MV-4-11 (cell line): ENCODE measurements at regions not wholly inside any gene's neighbourhood (a gene's known extent, or its start where the extent isn't known, plus 50 kb on each side); places are given as distances from the start of the nearest gene placed in this dataset.
"Not testable (repeated sequence)": the region's sequence is repeated elsewhere in the genome, so short reads cannot be mapped to it uniquely, and the experiment has no call there.

ENCODE experiments used
- DNase-seq: peaks from one replicate; lab custom pipeline; 2025; lab: John Stamatoyannopoulos, UW

DNA sequence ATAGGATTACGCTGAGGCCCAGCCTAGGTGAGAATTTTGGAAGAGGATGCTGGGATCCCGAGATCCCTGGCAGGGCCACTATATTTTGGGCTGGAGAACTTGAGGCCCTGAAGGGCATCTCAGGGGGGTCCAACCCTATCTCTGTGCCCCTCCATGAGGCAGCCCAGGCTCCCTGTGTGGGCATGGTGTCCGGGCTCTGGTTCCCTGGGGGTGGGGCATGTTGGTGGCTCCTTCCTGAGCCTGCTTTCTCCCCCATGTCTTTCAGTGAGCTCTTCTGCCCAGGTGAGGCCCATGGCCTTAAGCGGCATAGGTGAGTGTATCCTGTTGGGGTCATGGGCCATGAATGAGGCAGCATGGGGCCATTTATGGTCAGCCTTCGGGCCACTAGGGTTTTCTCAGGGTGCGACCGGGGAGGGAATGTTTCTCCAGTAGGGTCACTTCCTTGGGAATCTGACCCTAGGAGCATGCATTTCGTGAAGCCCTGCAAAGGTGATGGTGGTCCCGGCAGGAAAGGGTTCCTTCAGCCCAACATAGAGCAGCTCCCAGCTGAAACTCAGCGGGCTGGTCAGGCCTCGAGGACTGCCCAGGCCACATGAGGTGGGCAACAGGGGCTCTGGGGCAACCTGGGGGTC lies 191.3 kb downstream of the UBE3A start:
- DNase-seq: no peak

DNA sequence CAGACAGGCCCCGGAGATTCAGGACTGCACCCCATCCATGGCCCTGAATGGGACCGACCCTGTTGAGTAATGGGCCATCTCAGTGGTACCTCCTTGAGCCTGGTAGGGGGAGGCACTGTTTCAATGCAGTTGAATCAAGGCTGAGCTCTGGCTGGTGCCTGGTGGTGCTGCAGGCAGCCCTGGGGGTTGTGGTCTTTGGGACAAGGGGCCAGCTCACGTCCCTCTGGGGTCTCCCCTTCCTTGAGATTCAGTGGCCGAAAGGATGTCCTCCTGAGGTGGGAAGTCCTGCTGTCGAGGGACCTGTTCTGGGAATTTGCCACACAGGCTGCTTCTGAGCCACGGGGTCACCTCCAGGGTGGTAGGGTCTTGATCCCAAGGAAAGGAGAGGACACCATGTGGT lies 190.7 kb downstream of the UBE3A start:
- DNase-seq: not testable (repeated sequence)

DNA sequence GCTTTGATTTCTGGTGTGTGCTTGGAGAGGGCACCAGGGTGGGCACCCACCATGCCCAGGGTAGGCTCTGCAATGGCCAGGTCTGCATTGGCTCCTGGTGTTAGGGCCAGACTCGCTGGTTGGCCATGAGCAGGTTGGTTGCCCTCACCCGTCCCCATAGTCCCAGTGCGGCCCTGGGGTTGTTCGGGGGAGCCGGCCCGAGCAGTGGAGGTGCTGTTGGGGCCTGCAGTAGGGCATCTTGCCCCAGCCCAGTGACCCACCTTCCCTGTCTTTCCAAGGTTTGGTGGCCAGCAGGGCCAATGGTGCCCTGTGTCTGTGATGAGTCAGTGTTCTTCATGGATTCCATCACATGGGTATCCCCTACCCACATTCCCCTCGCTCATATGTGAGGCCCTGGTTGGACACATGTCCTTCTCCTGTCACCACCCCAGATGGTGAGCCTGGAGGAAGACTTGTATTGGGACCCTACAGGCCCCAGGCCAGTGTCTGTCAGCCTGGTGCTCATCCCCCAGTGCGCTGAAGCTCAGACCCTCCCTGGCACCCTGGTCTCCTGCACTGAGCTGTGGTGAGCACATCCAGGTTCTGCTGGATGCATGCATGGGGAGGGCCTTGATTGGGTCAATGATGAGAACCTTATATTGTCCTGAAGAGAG lies 190.1 kb downstream of the UBE3A start:
- no peak for DNase-seq

GRCh38 chr15:25249236-25250010 lies 189.4 kb downstream of the UBE3A start:
- no peak for DNase-seq

GRCh38 chr15:25250011-25250596 lies 188.7 kb downstream of the UBE3A start:
- no peak for DNase-seq

GRCh38 chr15:25250906-25251622 lies 187.8 kb downstream of the UBE3A start:
- no peak for DNase-seq

DNA sequence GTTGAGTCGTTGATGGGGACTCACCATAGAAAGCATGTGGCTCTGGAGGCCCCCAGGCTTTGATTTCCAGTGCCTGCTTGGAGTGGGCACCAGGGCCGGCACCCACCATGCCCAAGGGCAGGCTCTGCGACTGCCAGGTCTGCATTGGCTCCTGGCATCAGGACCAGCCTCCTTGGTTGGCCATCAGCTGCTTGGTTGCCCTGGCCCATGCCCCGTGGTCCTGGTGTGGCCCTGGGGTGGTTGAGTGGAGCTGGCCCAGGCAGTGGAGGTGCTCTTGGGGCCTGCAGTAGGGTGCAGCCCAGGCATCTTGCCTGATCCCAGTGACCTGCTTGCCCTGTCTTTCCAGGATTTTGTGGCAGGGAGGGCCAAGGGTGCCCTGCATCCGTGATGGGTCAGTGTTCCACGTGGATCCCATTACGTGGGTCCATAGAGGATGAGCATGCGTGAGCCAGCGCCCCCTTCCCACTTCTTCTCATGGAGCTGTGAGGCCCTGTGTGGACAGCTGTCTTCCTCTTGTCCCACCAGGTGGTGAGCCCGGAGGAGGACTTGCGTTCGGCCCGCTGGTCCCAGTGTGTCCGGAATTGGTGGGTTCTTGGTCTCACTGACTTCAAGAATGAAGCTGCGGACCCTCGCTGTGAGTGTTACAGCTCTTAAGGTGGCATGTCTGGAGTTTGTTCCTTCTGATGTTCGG lies 187.0 kb downstream of the UBE3A start:
- no peak for DNase-seq

- not testable (repeated sequence) for DNase-seq
Observed at GRCh38 chr15:25253048-25253973, 185.5 kb downstream of the UBE3A start.

DNA sequence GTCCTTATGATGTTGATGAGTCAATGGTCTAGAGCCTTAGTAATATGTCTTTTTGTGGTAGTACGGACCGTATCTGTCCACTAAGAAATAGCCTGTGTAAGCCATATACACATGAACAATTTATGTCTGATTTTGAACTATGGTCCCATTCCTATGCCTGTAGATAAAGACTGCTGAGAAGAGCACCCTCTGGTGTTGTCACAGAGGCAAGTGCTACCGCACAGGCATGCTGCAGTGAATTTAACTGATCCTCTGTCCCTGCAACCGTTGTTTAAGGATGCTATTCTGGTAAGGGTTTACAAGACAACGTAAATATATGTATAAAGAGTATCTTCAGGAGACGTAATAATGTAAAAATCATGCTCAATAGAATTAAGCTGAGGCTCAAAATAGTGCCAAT lies 170.7 kb downstream of the UBE3A start:
- DNase-seq: no peak
